Panc1 (cell line): ENCODE measurements at regions not wholly inside any gene's neighbourhood (a gene's known extent, or its start where the extent isn't known, plus 50 kb on each side); places are given as distances from the start of the nearest gene placed in this dataset.

Experiments
- ATAC-seq: fragments of 200-7000 bp; cut with Tn5 transposase; 2 replicates; pipeline ENCODE4 v1.9.1; 2020; ENCODE audit warnings: mild to moderate bottlenecking, moderate library complexity
- BruUV-seq: library from RNA; stranded (reverse); fragments of 400-500 nt; replicated peaks from 2 replicates; lab custom pipeline; 2021; lab: Mats Ljungman, UMichigan
- CTCF ChIA-PET: fragments of 300-600 bp; sonication (Branson Sonifier 250); formaldehyde crosslinking; loops from one replicate; lab custom pipeline; 2022; ENCODE audit warnings: antibody characterized with exemption; lab: Charles Lee
- POLR2A ChIA-PET: fragments of 300-600 bp; sonication (Branson Sonifier 250); formaldehyde crosslinking; loops from one replicate; lab custom pipeline; 2022; ENCODE audit warnings: antibody characterized with exemption; lab: Charles Lee
- DNase-seq: peaks from one replicate; pipeline ENCODE4 v3.0.0-alpha.2; 2010; ENCODE audit warnings: low read depth, low spot score
- H3K27ac ChIP-seq: 2 replicates; pipeline ENCODE4 v1.5.1; 2011; ENCODE audit warnings: mild to moderate bottlenecking, low read length, inconsistent platforms
- H3K27me3 ChIP-seq: fragments of 200-500 bp; sonication (Bioruptor generic); 2 replicates; pipeline ENCODE4 v1.6.0; 2014; ENCODE audit warnings: low read length, inconsistent platforms; ENCODE audit not compliant: control insufficient read depth, insufficient read depth
- H3K36me3 ChIP-seq: fragments of 200-500 bp; sonication (Bioruptor generic); 2 replicates; pipeline ENCODE4 v1.5.1; 2014; ENCODE audit warnings: inconsistent platforms, mild to moderate bottlenecking, low read length, moderate library complexity; ENCODE audit not compliant: control insufficient read depth, insufficient read depth
- H3K4me1 ChIP-seq: 2 replicates; pipeline ENCODE4 v1.5.1; 2011; ENCODE audit warnings: inconsistent platforms, mild to moderate bottlenecking, low read length, moderate library complexity; ENCODE audit not compliant: control insufficient read depth, insufficient read depth
- H3K4me3 ChIP-seq, 2 experiments: 2 replicates each; pipeline ENCODE4 v1.5.1; 2011 to 2012; ENCODE audit warnings: low read depth in 2 of 2, low read length in 2 of 2, mild to moderate bottlenecking in 2 of 2, inconsistent platforms in 1 of 2, moderate library complexity in 1 of 2
- H3K9me3 ChIP-seq: fragments of 200-500 bp; sonication (Bioruptor generic); 2 replicates; pipeline ENCODE4 v1.5.1; 2014; ENCODE audit warnings: low read depth, mild to moderate bottlenecking, inconsistent platforms, low read length, moderate library complexity; ENCODE audit not compliant: control insufficient read depth, insufficient read depth
- CTCF ChIP-seq: fragments of 450-650 bp; IDR thresholded peaks from 2 replicates; pipeline ENCODE4 v1.5.1; 2017; ENCODE audit warnings: mild to moderate bottlenecking
- POLR2AphosphoS5 ChIP-seq: IDR thresholded peaks from 2 replicates; pipeline ENCODE4 v1.6.1; 2012; ENCODE audit warnings: mild to moderate bottlenecking, low read depth, low read length, moderate library complexity
- REST ChIP-seq, 2 experiments: IDR thresholded peaks; 2 replicates each; pipeline ENCODE4 v1.6.1; 2011 to 2012; ENCODE audit warnings: low read depth in 2 of 2, control low read depth in 1 of 2, low read length in 1 of 2, mild to moderate bottlenecking in 1 of 2, moderate library complexity in 1 of 2; ENCODE audit not compliant: insufficient read depth in 1 of 2
- SIN3A ChIP-seq: IDR thresholded peaks from 2 replicates; pipeline ENCODE4 v1.6.1; 2012; ENCODE audit warnings: low read depth, mild to moderate bottlenecking, low read length, moderate library complexity, borderline replicate concordance; ENCODE audit not compliant: insufficient read depth
- TCF7L2 ChIP-seq: IDR thresholded peaks from 2 replicates; pipeline ENCODE4 v1.6.1; 2011; ENCODE audit warnings: mild to moderate bottlenecking, low read depth, low read length, inconsistent platforms
- in situ Hi-C: cut with HindIII; loops from 2 replicates; pipeline ENCODE4 v1.10.0; 2016; ENCODE audit warnings: low sequenced_read_pairs, low pct_unique_long_range_greater_than_20kb
- intact Hi-C: fragments of 100-400 bp; cut with micrococcal nuclease; formaldehyde crosslinking; loops from one replicate; pipeline ENCODE4 v1.10.0; 2022; ENCODE audit not compliant: unreplicated experiment

GRCh38 chr5:99025298-99026045 is 96.7 kb upstream of the CHD1 start:
- TF ChIP-seq REST (IDR thresholded peaks at IDR 0.05; ENCODE audit: insufficient read depth in 1 of 2, low read depth in 2 of 2, low read length in 1 of 2), result no peak
- TF ChIP-seq TCF7L2, result no peak
- TF ChIP-seq POLR2AphosphoS5, result no peak
- no peak for TF ChIP-seq CTCF
- no peak for TF ChIP-seq SIN3A
- intact Hi-C loops, result no loop called here
- in situ Hi-C loops, result no loop called here
- ChIA-PET POLR2A (interaction anchor here (0.5 kb wide), 1 partner anchor 107 kb away, joined by 7 read pairs; no protein-coding TSS in a partner anchor), CTCF (interaction anchor here (0.6 kb wide), 2 partner anchors 137 to 149 kb away, joined by 3 read pairs; no protein-coding TSS in a partner anchor)
- no peak overlapping the region for H3K4me3 ChIP-seq
- BruUV-seq, result no TSS peak
- ATAC-seq, result no peak
- H3K9me3 ChIP-seq, result no peaks in the 10 kb centered on the region
- H3K36me3 ChIP-seq, result no peaks in the 10 kb centered on the region
- DNase-seq, result no peak
- H3K27ac ChIP-seq, result no peak overlapping the region
- peaks cover 5% of the 10 kb centered on the region; the same call in 1 of the 2 replicates for H3K4me1 ChIP-seq
- H3K27me3 ChIP-seq, result no peaks in the 10 kb centered on the region

- DNase-seq, result no peak
- no TSS peak for BruUV-seq
- Histone ChIP-seq H3K9me3 (no peaks in the 10 kb centered on the region), H3K27ac (no peak overlapping the region), H3K4me3 (no peak overlapping the region), H3K27me3 (no peaks in the 10 kb centered on the region), H3K4me1 (peaks cover 15% of the 10 kb centered on the region), H3K36me3 (no peaks in the 10 kb centered on the region)
- no peak for ATAC-seq
- TF ChIP-seq SIN3A (no peak), TCF7L2 (no peak), REST (IDR thresholded peaks at IDR 0.05; ENCODE audit: insufficient read depth in 1 of 2, low read depth in 2 of 2, low read length in 1 of 2) (no peak), CTCF (no peak), POLR2AphosphoS5 (no peak)
- ChIA-PET POLR2A (no interaction called here), CTCF (no interaction called here)
- in situ Hi-C loops (no loop called here), intact Hi-C loops (no loop called here)
Observed at GRCh38 chr5:99023330-99023729, 94.5 kb upstream of the CHD1 start.
